Ovary (tissue), 7 donors: ENCODE measurements at regions not wholly inside any gene's neighbourhood (a gene's known extent, or its start where the extent isn't known, plus 50 kb on each side); places are given as distances from the start of the nearest gene placed in this dataset.

Source experiments
- DNase-seq, 5 donors: peaks; one replicate each; pipeline ENCODE4 v3.0.0-alpha.2; 2019 to 2020
- H3K27ac ChIP-seq, 2 donors: fragments of 200-600 bp; one replicate each; pipeline versions ENCODE4 v1.5.1 to v1.8.0; 2019 to 2022
- H3K27me3 ChIP-seq: fragments of 200-600 bp; one replicate; pipeline ENCODE4 v1.8.0; 2022
- H3K36me3 ChIP-seq: fragments of 200-600 bp; sonication (generic); one replicate; pipeline ENCODE4 v1.5.1; 2019
- H3K4me1 ChIP-seq: one replicate; pipeline ENCODE4 v1.8.1; 2013; ENCODE audit warnings: mild to moderate bottlenecking, moderate library complexity; ENCODE audit not compliant: insufficient read depth
- H3K4me3 ChIP-seq: fragments of 200-600 bp; sonication (generic); one replicate; pipeline ENCODE4 v1.5.1; 2017
- H3K9me3 ChIP-seq, 2 donors: fragments of 200-600 bp in 1 of 2; sonication (generic) in 1 of 2; one replicate each; pipeline versions ENCODE4 v1.5.1 to v1.8.1; 2013 to 2019; ENCODE audit warnings: mild to moderate bottlenecking in 1 of 2, moderate library complexity in 1 of 2
- EP300 ChIP-seq: sonication (generic); formaldehyde crosslinking; IDR thresholded peaks from one replicate; pipeline ENCODE4 v1.6.1; 2017; ENCODE audit warnings: antibody characterized with exemption
- POLR2A ChIP-seq: fragments of 450-650 bp; IDR thresholded peaks from one replicate; pipeline ENCODE4 v1.6.1; 2017; ENCODE audit warnings: antibody characterized with exemption, mild to moderate bottlenecking, moderate library complexity
- WGBS, 3 donors: extraction: QIAGEN DNeasy Blood & Tissue Kit in 1 of 3; methylation state at CpG; one replicate each; pipeline versions ENCODE4 v1.1.5 to v1.1.7; 2013 to 2017; 5-methylcytosine and 5-hydroxymethylcytosine counted together
- intact Hi-C, 4 donors: fragments of 100-400 bp; cut with DNase I; formaldehyde crosslinking; loops; one replicate each; pipeline versions ENCODE4 v1.11.0 to v1.15.1; 2022 to 2023
- TF ChIP-seq, protein P1 (sequence below), 3 donors: fragments of 450-650 bp in 2 of 3; fragments of 200-600 bp in 1 of 3; IDR thresholded peaks; one replicate each; pipeline versions ENCODE4 v1.5.1 to v1.8.0; 2016 to 2022; ENCODE audit warnings: antibody characterized with exemption in 3 of 3, mild to moderate bottlenecking in 1 of 3
- donor health status: DM: no; HTN: no; CAD: no; lungs with moderate emphysema.
- donor health status: DM: no; HTN: no; CAD: no.
- donor health status: Bipolar disorder and iron deficiency.
- donor health status: DM: no; HTN: no; CAD: no.
- donor health status: DM: yes; HTN: yes; CAD: no.

DNA sequence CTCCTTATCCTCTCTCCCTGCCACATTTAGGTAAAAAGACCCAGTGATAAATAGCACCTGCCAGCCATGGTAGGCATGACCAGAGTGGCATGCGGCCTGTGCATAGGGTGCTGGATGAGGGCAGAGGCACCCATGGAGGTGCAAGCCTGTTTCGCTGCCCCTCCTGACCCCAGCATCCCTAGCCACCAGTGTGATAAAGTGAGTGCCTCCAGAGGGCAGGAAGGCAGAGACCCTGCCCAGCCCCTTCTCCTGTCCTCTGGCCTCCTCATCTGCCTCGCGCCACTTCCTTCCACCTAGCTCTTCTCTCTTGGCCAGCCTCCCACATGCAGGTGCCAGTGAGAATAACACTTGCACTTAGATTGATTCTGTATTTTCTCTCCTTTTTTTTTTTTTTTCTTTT is 108.3 kb upstream of the FUT8 start:
- Histone ChIP-seq H3K36me3 (no peaks in the 10 kb centered on the region), H3K4me3 (no peak overlapping the region), H3K9me3 (no peaks in the 10 kb centered on the region), H3K27me3 (no peaks in the 10 kb centered on the region), H3K27ac (no peak overlapping the region), H3K4me1 (no peaks in the 10 kb centered on the region)
- TF ChIP-seq EP300: no peak
- TF ChIP-seq POLR2A: no peak
- TF ChIP-seq, protein P1, sequence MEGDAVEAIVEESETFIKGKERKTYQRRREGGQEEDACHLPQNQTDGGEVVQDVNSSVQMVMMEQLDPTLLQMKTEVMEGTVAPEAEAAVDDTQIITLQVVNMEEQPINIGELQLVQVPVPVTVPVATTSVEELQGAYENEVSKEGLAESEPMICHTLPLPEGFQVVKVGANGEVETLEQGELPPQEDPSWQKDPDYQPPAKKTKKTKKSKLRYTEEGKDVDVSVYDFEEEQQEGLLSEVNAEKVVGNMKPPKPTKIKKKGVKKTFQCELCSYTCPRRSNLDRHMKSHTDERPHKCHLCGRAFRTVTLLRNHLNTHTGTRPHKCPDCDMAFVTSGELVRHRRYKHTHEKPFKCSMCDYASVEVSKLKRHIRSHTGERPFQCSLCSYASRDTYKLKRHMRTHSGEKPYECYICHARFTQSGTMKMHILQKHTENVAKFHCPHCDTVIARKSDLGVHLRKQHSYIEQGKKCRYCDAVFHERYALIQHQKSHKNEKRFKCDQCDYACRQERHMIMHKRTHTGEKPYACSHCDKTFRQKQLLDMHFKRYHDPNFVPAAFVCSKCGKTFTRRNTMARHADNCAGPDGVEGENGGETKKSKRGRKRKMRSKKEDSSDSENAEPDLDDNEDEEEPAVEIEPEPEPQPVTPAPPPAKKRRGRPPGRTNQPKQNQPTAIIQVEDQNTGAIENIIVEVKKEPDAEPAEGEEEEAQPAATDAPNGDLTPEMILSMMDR (IDR thresholded peaks at IDR 0.05): no peak
- intact Hi-C loops: no loop called here
- 79 to 94% (median 89%) methylated on average over 4 of the region's 4 CpGs for WGBS, 3 donors
- no peak for DNase-seq

DNA sequence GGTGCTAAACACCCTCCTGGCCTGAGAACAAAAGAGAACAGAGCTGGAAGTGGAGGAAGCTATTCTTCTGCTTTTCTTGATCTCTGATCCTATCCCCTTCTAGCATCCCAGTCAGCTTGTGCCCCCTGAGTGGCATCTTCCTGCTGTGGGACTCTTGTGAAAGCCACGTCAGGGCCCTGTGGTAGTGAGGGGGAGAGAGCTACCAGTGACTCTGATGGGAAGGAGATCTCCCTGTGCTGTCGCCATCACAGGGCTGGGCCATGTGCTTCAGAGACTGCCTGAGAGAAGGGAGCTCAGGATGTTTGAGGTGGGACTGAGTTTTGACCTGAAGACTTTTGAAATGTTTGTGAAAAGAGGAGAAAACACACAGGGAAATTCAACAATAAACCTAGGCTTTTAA is 107.6 kb upstream of the FUT8 start:
- intact Hi-C loops: no loop called here

DNA sequence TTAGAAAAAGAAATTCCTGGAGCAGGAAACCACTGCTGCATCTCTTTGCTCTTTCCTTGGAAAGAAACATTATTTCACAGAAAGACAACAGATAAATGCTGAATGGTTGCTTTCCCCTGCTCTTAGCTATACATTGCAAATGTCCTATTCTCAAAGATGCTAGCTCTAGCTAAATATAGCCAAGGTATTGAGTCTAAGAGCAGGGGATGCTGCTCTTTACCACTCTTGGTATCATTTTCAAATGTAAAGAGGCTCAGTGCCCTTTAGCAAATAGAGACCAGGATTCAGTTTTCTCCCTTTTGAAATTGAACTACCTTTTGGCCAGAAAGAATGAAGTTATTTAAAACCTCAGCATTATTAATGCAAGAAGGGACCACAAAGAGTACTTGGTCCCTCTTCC is 104.0 kb upstream of the FUT8 start:
- H3K27ac ChIP-seq: no peak overlapping the region
- H3K27me3 ChIP-seq: no peaks in the 10 kb centered on the region
- H3K36me3 ChIP-seq: no peaks in the 10 kb centered on the region
- intact Hi-C loops: no loop called here
- no peak overlapping the region for H3K4me3 ChIP-seq
- DNase-seq: no peak
- H3K9me3 ChIP-seq: no peaks in the 10 kb centered on the region
- TF ChIP-seq EP300: no peak
- TF ChIP-seq, protein P1 (IDR thresholded peaks at IDR 0.05): no peak
- H3K4me1 ChIP-seq: no peaks in the 10 kb centered on the region

More for the DNA sequence above, 107.6 kb upstream of the FUT8 start:
- no peak overlapping the region for H3K4me3 ChIP-seq
- TF ChIP-seq POLR2A (no peak), EP300 (no peak)
- TF ChIP-seq, protein P1 (IDR thresholded peaks at IDR 0.05): no peak
- DNase-seq: no peak
- no peaks in the 10 kb centered on the region for H3K27me3 ChIP-seq
- no peaks in the 10 kb centered on the region for H3K4me1 ChIP-seq
- no peak overlapping the region for H3K27ac ChIP-seq
- no peaks in the 10 kb centered on the region for H3K9me3 ChIP-seq
- H3K36me3 ChIP-seq: no peaks in the 10 kb centered on the region
- 94 to 97% (median 96%) methylated on average over 2 of the region's 2 CpGs for WGBS, 3 donors

DNA sequence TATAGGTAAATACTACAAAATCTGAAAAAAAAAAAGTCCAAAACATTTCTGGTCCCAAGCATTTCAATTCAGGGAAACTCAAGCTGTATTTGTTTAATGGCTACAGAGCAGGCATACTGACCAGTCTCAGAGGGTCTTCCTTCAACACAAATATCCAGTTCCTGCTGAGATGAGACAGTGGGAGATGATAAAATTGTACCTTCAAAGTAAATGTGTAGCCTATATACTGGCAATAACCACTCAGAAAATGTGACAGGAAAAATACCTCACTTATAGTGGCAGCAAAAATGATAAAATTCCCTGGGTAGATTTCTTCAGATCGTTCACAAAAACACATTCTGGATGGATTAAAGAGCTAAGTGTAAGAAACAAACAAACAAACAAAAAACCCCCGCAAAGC is 102.0 kb upstream of the FUT8 start:
- no peaks in the 10 kb centered on the region for H3K9me3 ChIP-seq
- H3K36me3 ChIP-seq: no peaks in the 10 kb centered on the region
- no peaks in the 10 kb centered on the region for H3K4me1 ChIP-seq
- no peak overlapping the region for H3K27ac ChIP-seq
- WGBS, 3 donors: 54 to 72% (median 64%) methylated on average over 2 of the region's 2 CpGs
- DNase-seq: no peak
- H3K4me3 ChIP-seq: no peak overlapping the region
- no peaks in the 10 kb centered on the region for H3K27me3 ChIP-seq
- TF ChIP-seq EP300: no peak
- TF ChIP-seq, protein P1 (IDR thresholded peaks at IDR 0.05): no peak
- no peak for TF ChIP-seq POLR2A
- intact Hi-C loops: no loop called here

DNA sequence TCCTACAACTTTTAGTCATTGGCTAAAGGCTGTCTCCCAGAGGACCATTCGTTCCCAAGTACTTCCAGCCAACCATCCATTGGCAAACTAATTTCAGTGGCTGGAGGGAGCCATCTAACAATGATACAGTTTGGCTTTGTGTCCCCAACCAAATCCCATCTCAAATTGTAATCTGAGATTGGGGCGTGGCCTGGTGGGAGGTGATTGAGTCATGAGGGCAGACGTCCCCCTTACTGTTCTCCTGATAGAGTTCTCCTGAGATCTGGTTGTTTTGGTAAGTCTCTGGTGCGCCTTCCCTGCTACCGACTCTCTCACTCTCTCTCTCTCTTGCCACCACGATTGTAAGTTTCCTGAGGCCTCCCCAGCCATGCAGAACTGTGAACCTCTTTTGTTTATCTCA is 99.7 kb upstream of the FUT8 start:
- no peak for TF ChIP-seq EP300
- no peak for TF ChIP-seq POLR2A
- TF ChIP-seq, protein P1 (IDR thresholded peaks at IDR 0.05): no peak
- intact Hi-C loops: no loop called here
- Histone ChIP-seq H3K4me1 (no peaks in the 10 kb centered on the region), H3K9me3 (no peaks in the 10 kb centered on the region), H3K36me3 (no peaks in the 10 kb centered on the region), H3K27me3 (no peaks in the 10 kb centered on the region), H3K4me3 (no peak overlapping the region), H3K27ac (no peak overlapping the region)
- no peak for DNase-seq
- WGBS, 3 donors: 70 to 80% (median 74%) methylated on average over 6 of the region's 6 CpGs
